Nephron progenitor cell (in vitro differentiated cells): ENCODE measurements at regions not wholly inside any gene's neighbourhood (a gene's known extent, or its start where the extent isn't known, plus 50 kb on each side); places are given as distances from the start of the nearest gene placed in this dataset.

Source experiments
- DNase-seq: peaks from one replicate; pipeline ENCODE4 v3.0.0; 2021
- H3K27ac Mint-ChIP-seq: 2 replicates; pipeline ENCODE4 v1.8.0; 2021; ENCODE audit warnings: mild to moderate bottlenecking, moderate library complexity, mixed read lengths
- H3K27me3 Mint-ChIP-seq: 2 replicates; pipeline ENCODE4 v1.8.0; 2021; ENCODE audit warnings: mild to moderate bottlenecking, low read depth, mixed read lengths; ENCODE audit not compliant: poor library complexity
- H3K36me3 Mint-ChIP-seq: 2 replicates; pipeline ENCODE4 v1.8.0; 2021; ENCODE audit warnings: low read depth, mixed read lengths
- H3K4me1 Mint-ChIP-seq: 2 replicates; pipeline ENCODE4 v1.8.0; 2021; ENCODE audit warnings: mixed read lengths
- H3K4me3 Mint-ChIP-seq: 2 replicates; pipeline ENCODE4 v1.8.0; 2021; ENCODE audit warnings: mild to moderate bottlenecking, moderate library complexity, mixed read lengths
- H3K9me3 Mint-ChIP-seq: 2 replicates; pipeline ENCODE4 v1.8.0; 2021; ENCODE audit warnings: mild to moderate bottlenecking, moderate library complexity, mixed read lengths
- TF ChIP-seq, protein P1 (sequence below): fragments of 200-600 bp; sonication (generic); IDR thresholded peaks from 2 replicates; pipeline ENCODE4 v1.5.0; 2021; ENCODE audit warnings: antibody characterized with exemption

GRCh38 chr2:220450846-220451245 lies 823.4 kb downstream of the SLC4A3 start:
- Mint-ChIP-seq H3K36me3 (no peaks in the 10 kb centered on the region), H3K4me3 (no peak overlapping the region), H3K9me3 (peaks cover 9% of the 10 kb centered on the region), H3K27ac (no peak overlapping the region), H3K27me3 (peaks cover 6% of the 10 kb centered on the region), H3K4me1 (peaks cover 3% of the 10 kb centered on the region)
- no peak for DNase-seq
- TF ChIP-seq, protein P1, sequence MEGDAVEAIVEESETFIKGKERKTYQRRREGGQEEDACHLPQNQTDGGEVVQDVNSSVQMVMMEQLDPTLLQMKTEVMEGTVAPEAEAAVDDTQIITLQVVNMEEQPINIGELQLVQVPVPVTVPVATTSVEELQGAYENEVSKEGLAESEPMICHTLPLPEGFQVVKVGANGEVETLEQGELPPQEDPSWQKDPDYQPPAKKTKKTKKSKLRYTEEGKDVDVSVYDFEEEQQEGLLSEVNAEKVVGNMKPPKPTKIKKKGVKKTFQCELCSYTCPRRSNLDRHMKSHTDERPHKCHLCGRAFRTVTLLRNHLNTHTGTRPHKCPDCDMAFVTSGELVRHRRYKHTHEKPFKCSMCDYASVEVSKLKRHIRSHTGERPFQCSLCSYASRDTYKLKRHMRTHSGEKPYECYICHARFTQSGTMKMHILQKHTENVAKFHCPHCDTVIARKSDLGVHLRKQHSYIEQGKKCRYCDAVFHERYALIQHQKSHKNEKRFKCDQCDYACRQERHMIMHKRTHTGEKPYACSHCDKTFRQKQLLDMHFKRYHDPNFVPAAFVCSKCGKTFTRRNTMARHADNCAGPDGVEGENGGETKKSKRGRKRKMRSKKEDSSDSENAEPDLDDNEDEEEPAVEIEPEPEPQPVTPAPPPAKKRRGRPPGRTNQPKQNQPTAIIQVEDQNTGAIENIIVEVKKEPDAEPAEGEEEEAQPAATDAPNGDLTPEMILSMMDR, result no peak

GRCh38 chr2:220451438-220451837 lies 824.0 kb downstream of the SLC4A3 start:
- TF ChIP-seq, protein P1, result no peak
- no peaks in the 10 kb centered on the region for H3K36me3 Mint-ChIP-seq
- no peak for DNase-seq
- peaks cover 9% of the 10 kb centered on the region for H3K4me1 Mint-ChIP-seq
- H3K4me3 Mint-ChIP-seq, result no peak overlapping the region
- H3K9me3 Mint-ChIP-seq, result peaks cover 9% of the 10 kb centered on the region
- H3K27ac Mint-ChIP-seq, result no peak overlapping the region
- peaks cover 6% of the 10 kb centered on the region for H3K27me3 Mint-ChIP-seq

DNA sequence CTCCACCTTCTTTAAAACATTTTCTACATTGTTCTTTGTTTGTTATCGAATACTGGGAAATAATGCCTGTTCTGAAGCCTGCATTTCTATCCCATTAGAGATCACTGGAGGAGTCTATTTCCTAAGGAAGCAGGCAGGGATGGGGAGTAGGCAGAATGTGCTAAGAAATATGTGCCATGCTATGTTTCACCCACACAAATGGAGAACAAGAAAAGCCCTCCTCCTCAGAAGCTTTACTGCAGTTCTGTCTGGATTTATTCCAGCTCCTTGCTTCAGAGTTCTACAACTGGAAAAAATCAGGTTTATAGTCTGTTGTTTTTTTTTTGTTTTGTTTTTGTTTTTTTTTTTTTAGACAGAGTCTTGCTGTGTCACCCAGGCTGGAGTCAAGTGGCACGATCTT lies 825.1 kb downstream of the SLC4A3 start:
- Mint-ChIP-seq H3K4me1 (peaks cover 15% of the 10 kb centered on the region), H3K27ac (no peak overlapping the region), H3K9me3 (peaks cover 2% of the 10 kb centered on the region), H3K27me3 (peaks cover 6% of the 10 kb centered on the region), H3K4me3 (no peak overlapping the region), H3K36me3 (no peaks in the 10 kb centered on the region)
- TF ChIP-seq, protein P1, result no peak
- DNase-seq, result no peak

GRCh38 chr2:220455351-220455990 lies 828.0 kb downstream of the SLC4A3 start:
- H3K36me3 Mint-ChIP-seq, result no peaks in the 10 kb centered on the region
- H3K27ac Mint-ChIP-seq, result no peak overlapping the region
- DNase-seq, result no peak
- H3K4me3 Mint-ChIP-seq, result no peak overlapping the region
- no peaks in the 10 kb centered on the region for H3K9me3 Mint-ChIP-seq
- peaks cover 15% of the 10 kb centered on the region for H3K4me1 Mint-ChIP-seq
- H3K27me3 Mint-ChIP-seq, result peaks cover 4% of the 10 kb centered on the region
- TF ChIP-seq, protein P1, result no peak

GRCh38 chr2:220458051-220458450 lies 830.6 kb downstream of the SLC4A3 start:
- TF ChIP-seq, protein P1, result no peak
- no peak for DNase-seq
- peaks cover 4% of the 10 kb centered on the region for H3K27me3 Mint-ChIP-seq
- H3K27ac Mint-ChIP-seq, result no peak overlapping the region
- H3K36me3 Mint-ChIP-seq, result no peaks in the 10 kb centered on the region
- no peaks in the 10 kb centered on the region for H3K9me3 Mint-ChIP-seq
- H3K4me3 Mint-ChIP-seq, result no peak overlapping the region
- peaks cover 15% of the 10 kb centered on the region for H3K4me1 Mint-ChIP-seq
